LHCN-M2 (cell line): ENCODE measurements at regions not wholly inside any gene's neighbourhood (a gene's known extent, or its start where the extent isn't known, plus 50 kb on each side); places are given as distances from the start of the nearest gene placed in this dataset.

Experiments used
- DNase-seq: peaks from one replicate; pipeline ENCODE4 v3.0.0-alpha.2; 2012; ENCODE audit warnings: low read depth

- no peak for DNase-seq
Measured at GRCh38 chr5:92805446-92805845, 775.6 kb downstream of the NR2F1-AS1 start.

- DNase-seq = no peak
Measured at GRCh38 chr5:92801911-92802310, 779.1 kb downstream of the NR2F1-AS1 start.

GRCh38 chr5:92800365-92800764 is 780.7 kb downstream of the NR2F1-AS1 start:
- peak; percentile 73 for DNase-seq

- no peak for DNase-seq
Measured at GRCh38 chr5:92795633-92796032, 785.4 kb downstream of the NR2F1-AS1 start.

GRCh38 chr5:92780057-92780456 is 801.0 kb downstream of the NR2F1-AS1 start:
- DNase-seq = no peak

GRCh38 chr5:92779536-92779935 is 801.5 kb downstream of the NR2F1-AS1 start:
- DNase-seq = no peak

- no peak for DNase-seq
Measured at GRCh38 chr5:92778261-92778660, 802.8 kb downstream of the NR2F1-AS1 start.

- no peak for DNase-seq
Measured at GRCh38 chr5:92777421-92777820, 803.6 kb downstream of the NR2F1-AS1 start.

- DNase-seq = peak; percentile 28
Measured at GRCh38 chr5:92775711-92776615, 805.1 kb downstream of the NR2F1-AS1 start.

GRCh38 chr5:92769978-92770377 is 811.0 kb downstream of the NR2F1-AS1 start:
- peak; percentile 3 for DNase-seq

- DNase-seq = no peak
Measured at GRCh38 chr5:92761585-92761984, 819.4 kb downstream of the NR2F1-AS1 start.

GRCh38 chr5:92760550-92760949 is 820.5 kb downstream of the NR2F1-AS1 start:
- DNase-seq = no peak

GRCh38 chr5:92758552-92758951 is 822.5 kb downstream of the NR2F1-AS1 start:
- DNase-seq = peak; percentile 50

GRCh38 chr5:92749943-92750342 is 831.1 kb downstream of the NR2F1-AS1 start:
- peak; percentile 38 for DNase-seq

GRCh38 chr5:92748072-92748676 is 832.8 kb downstream of the NR2F1-AS1 start:
- no peak for DNase-seq

- DNase-seq = no peak
Measured at GRCh38 chr5:92741906-92742305, 839.1 kb downstream of the NR2F1-AS1 start.

GRCh38 chr5:92734211-92734940 is 846.6 kb downstream of the NR2F1-AS1 start:
- no peak for DNase-seq

GRCh38 chr5:92730486-92730885 is 850.5 kb downstream of the NR2F1-AS1 start:
- no peak for DNase-seq

- DNase-seq = no peak
Measured at GRCh38 chr5:92729088-92729487, 851.9 kb downstream of the NR2F1-AS1 start.

- DNase-seq = no peak
Measured at GRCh38 chr5:92715946-92716520, 865.0 kb downstream of the NR2F1-AS1 start.

GRCh38 chr5:92713826-92714225 is 867.2 kb downstream of the NR2F1-AS1 start:
- no peak for DNase-seq

GRCh38 chr5:92713335-92713743 is 867.7 kb downstream of the NR2F1-AS1 start:
- DNase-seq = no peak
